ENCODE measurements at regions not wholly inside any gene's neighbourhood (a gene's known extent, or its start where the extent isn't known, plus 50 kb on each side); places are given as distances from the start of the nearest gene placed in this dataset.
A peak's percentile ranks its signal among the peaks of the same experiment; 100 is the strongest.

DNA sequence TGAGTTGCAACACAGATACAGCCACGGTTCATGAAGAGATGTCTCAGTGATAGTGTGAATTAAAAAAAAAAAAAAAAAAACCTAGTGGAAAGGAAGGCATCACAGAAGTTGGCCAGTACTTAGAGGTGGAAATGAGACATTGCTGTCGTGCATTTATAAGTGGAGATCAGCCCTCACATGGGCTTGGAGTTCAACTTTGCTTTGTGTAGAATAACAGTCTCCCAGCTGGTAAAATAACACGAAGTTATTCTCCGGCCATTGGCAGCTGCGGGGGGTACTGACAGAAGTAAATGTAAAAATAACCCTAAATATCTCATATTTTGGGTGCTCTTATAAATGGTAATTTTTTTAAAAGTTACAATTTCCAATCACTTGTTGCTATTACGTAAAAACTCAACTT is 98.8 kb upstream of the TMEM18 start:
- Histone ChIP-seq H3K4ac (replicated peaks; ENCODE audit: insufficient read length, low read depth, low read length) (peak overlapping the region; percentile 59), H2AFZ (ENCODE audit: low read length) (no peak overlapping the region), H3K14ac (ENCODE audit: insufficient read length) (no peak overlapping the region), H3K36me3 (ENCODE audit: control insufficient read depth in 2 of 4, insufficient read depth in 4 of 4, low read length in 3 of 4) (no peaks in the 10 kb centered on the region), H3K9me3 (ENCODE audit: insufficient read depth in 2 of 2, low read depth in 1 of 2, low read length in 1 of 2) (no peaks in the 10 kb centered on the region; a peak in 1 of 4 replicates), H4K20me1 (replicated peaks in 1 of 2; ENCODE audit: control insufficient read depth in 1 of 2, insufficient read depth in 2 of 2, low read length in 2 of 2) (no peaks in the 10 kb centered on the region), H3K23me2 (ENCODE audit: low read depth, low read length) (no peaks in the 10 kb centered on the region; the same call in 1 of the 2 replicates), H3K4me1 (replicated peaks in 1 of 4; ENCODE audit: control insufficient read depth in 3 of 4, insufficient read depth in 4 of 4, low read length in 3 of 4) (peaks cover 0 to 22% (median 10%) of the 10 kb centered on the region in 4 experiments; a peak in 6 of 7 replicates), H3K27ac (ENCODE audit: low read depth, low read length) (no peak overlapping the region), H3K56ac (replicated peaks; ENCODE audit: insufficient read length, low read depth, low read length) (no peak overlapping the region), H2AK5ac (ENCODE audit: low read depth, low read length) (no peak overlapping the region), H2BK12ac (ENCODE audit: low read depth, low read length) (no peak overlapping the region), H3K79me2 (ENCODE audit: control insufficient read depth in 1 of 2, insufficient read depth in 2 of 2, low read length in 2 of 2) (no peaks in the 10 kb centered on the region), H4K8ac (ENCODE audit: extremely low read depth, insufficient read depth, low read length) (no peak overlapping the region), H3K4me3 (ENCODE audit: extremely low read depth in 1 of 4, insufficient read depth in 2 of 4, low read depth in 3 of 4, low read length in 4 of 4) (no peak overlapping the region), H3K9ac (replicated peaks in 1 of 4; ENCODE audit: extremely low read depth in 1 of 4, low read depth in 3 of 4, low read length in 3 of 4) (no peak overlapping the region), H3K79me1 (ENCODE audit: low read depth, low read length) (no peaks in the 10 kb centered on the region), H2BK5ac (ENCODE audit: low read depth, low read length) (no peak overlapping the region), H2BK15ac (ENCODE audit: low read length) (no peak overlapping the region), H3K27me3 (replicated peaks in 1 of 4; ENCODE audit: control insufficient read depth in 3 of 4, extremely low read depth in 1 of 4, insufficient read depth in 3 of 4, low read length in 3 of 4) (no peaks in the 10 kb centered on the region), H3K18ac (ENCODE audit: extremely low read depth, low read length) (peak overlapping the region; percentile 78; the same call in 1 of the 2 replicates), H4K91ac (replicated peaks; ENCODE audit: insufficient read length, low read length) (no peak overlapping the region), H3K4me2 (ENCODE audit: insufficient read depth in 1 of 2, low read depth in 2 of 2, low read length in 2 of 2) (no peak overlapping the region; a peak in 1 of 4 replicates), H4K5ac (ENCODE audit: insufficient read length, low read depth, low read length) (no peak overlapping the region), H2BK20ac (ENCODE audit: low read length) (no peak overlapping the region), H3K23ac (ENCODE audit: insufficient read length) (no peak overlapping the region), H2BK120ac (replicated peaks; ENCODE audit: low read depth, low read length) (peak overlapping the region; percentile 59)
- POLR2A ChIA-PET (ENCODE audit: partially characterized antibody), result interaction anchor here (1.2 to 1.9 kb wide), 2 partner anchors 11 to 12 kb away, joined by 3 to 5 read pairs; no protein-coding TSS in a partner anchor
- DNase-seq (ENCODE audit: low read depth in 1 of 2, low spot score in 2 of 2) (no peak), FAIRE-seq (no peak)
- 81% methylated on average over 6 of the region's 6 CpGs; no CpG with 5 or more reads in 1 of the 2 experiments for WGBS, 2 experiments (ENCODE audit: extremely low coverage in 1 of 2, insufficient coverage in 1 of 2, insufficient read length in 1 of 2, insufficient replicate concordance in 2 of 2, low coverage in 1 of 2, low lambda C conversion rate in 2 of 2, missing lambda C conversion rate in 1 of 2)
- TF ChIP-seq POU5F1 (IDR thresholded peaks at IDR 0.05; ENCODE audit: low read depth, low read length) (no peak), POLR2A (IDR thresholded peaks at IDR 0.05; ENCODE audit: control extremely low read depth in 1 of 2, low read depth in 2 of 2, low read length in 2 of 2) (no peak), PHF8 (conservative IDR thresholded peaks at IDR 0.05; ENCODE audit: low read depth, low read length) (no peak), BACH1 (IDR thresholded peaks at IDR 0.05; ENCODE audit: low read length) (no peak), POLR2AphosphoS5 (IDR thresholded peaks at IDR 0.05; ENCODE audit: low read depth, low read length) (no peak), TEAD4 (IDR thresholded peaks at IDR 0.05; ENCODE audit: low read depth, low read length) (no peak), ASH2L (IDR thresholded peaks at IDR 0.05; ENCODE audit: low read length) (no peak), CTBP2 (IDR thresholded peaks at IDR 0.05; ENCODE audit: borderline replicate concordance, insufficient read depth, insufficient read length, low read length) (no peak), SIN3A (conservative IDR thresholded peaks at IDR 0.05 in 1 of 2, IDR thresholded peaks at IDR 0.05 in 1 of 2; ENCODE audit: low read depth in 1 of 2, low read length in 2 of 2) (no peak), RBBP5 (IDR thresholded peaks at IDR 0.05; ENCODE audit: borderline replicate concordance, low read depth, low read length) (no peak)
- TF ChIP-seq, protein P1, sequence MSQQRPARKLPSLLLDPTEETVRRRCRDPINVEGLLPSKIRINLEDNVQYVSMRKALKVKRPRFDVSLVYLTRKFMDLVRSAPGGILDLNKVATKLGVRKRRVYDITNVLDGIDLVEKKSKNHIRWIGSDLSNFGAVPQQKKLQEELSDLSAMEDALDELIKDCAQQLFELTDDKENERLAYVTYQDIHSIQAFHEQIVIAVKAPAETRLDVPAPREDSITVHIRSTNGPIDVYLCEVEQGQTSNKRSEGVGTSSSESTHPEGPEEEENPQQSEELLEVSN (IDR thresholded peaks at IDR 0.05), result no peak
- TF ChIP-seq, protein P2, sequence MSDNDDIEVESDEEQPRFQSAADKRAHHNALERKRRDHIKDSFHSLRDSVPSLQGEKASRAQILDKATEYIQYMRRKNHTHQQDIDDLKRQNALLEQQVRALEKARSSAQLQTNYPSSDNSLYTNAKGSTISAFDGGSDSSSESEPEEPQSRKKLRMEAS (IDR thresholded peaks at IDR 0.05), result no peak
- CTCF ChIA-PET (ENCODE audit: partially characterized antibody), result interaction anchor here (0.8 to 1.3 kb wide), 6 partner anchors 10 to 62 kb away, joined by 3 to 5 read pairs (median 4); no protein-coding TSS in a partner anchor
